RPMI8226 (cell line): ENCODE measurements at regions not wholly inside any gene's neighbourhood (a gene's known extent, or its start where the extent isn't known, plus 50 kb on each side); places are given as distances from the start of the nearest gene placed in this dataset.
"Not testable (repeated sequence)": the region's sequence is repeated elsewhere in the genome, so short reads cannot be mapped to it uniquely, and the experiment has no call there.

ENCODE experiments used
- DNase-seq: peaks from one replicate; pipeline ENCODE4 v3.0.0-alpha.2; 2015

GRCh38 chr11:90722552-90723190 is 499.8 kb upstream of the CHORDC1 start:
- no peak for DNase-seq

- no peak for DNase-seq
Measured at GRCh38 chr11:90717522-90717921, 494.7 kb upstream of the CHORDC1 start.

- DNase-seq, result no peak
Measured at GRCh38 chr11:90705661-90706060, 482.8 kb upstream of the CHORDC1 start.

GRCh38 chr11:90704510-90704909 is 481.7 kb upstream of the CHORDC1 start:
- DNase-seq, result no peak

- DNase-seq, result no peak
Measured at GRCh38 chr11:90701716-90702115, 478.9 kb upstream of the CHORDC1 start.

GRCh38 chr11:90700789-90701439 is 478.1 kb upstream of the CHORDC1 start:
- DNase-seq, result no peak

GRCh38 chr11:90699791-90700400 is 477.0 kb upstream of the CHORDC1 start:
- DNase-seq, result no peak

GRCh38 chr11:90698238-90698637 is 475.4 kb upstream of the CHORDC1 start:
- DNase-seq, result no peak

- DNase-seq, result not testable (repeated sequence)
Measured at GRCh38 chr11:90675496-90675895, 452.6 kb upstream of the CHORDC1 start.

- no peak for DNase-seq
Measured at GRCh38 chr11:90669094-90669493, 446.2 kb upstream of the CHORDC1 start.

GRCh38 chr11:90668502-90668901 is 445.7 kb upstream of the CHORDC1 start:
- DNase-seq, result no peak

- no peak for DNase-seq
Measured at GRCh38 chr11:90661233-90661632, 438.4 kb upstream of the CHORDC1 start.

- DNase-seq, result no peak
Measured at GRCh38 chr11:90656171-90656570, 433.3 kb upstream of the CHORDC1 start.

GRCh38 chr11:90650153-90650552 is 427.3 kb upstream of the CHORDC1 start:
- DNase-seq, result no peak

GRCh38 chr11:90646706-90647105 is 423.9 kb upstream of the CHORDC1 start:
- no peak for DNase-seq

GRCh38 chr11:90646266-90646665 is 423.4 kb upstream of the CHORDC1 start:
- DNase-seq, result no peak

- no peak for DNase-seq
Measured at GRCh38 chr11:90639461-90639993, 416.7 kb upstream of the CHORDC1 start.

GRCh38 chr11:90635886-90636285 is 413.0 kb upstream of the CHORDC1 start:
- no peak for DNase-seq

GRCh38 chr11:90635151-90635550 is 412.3 kb upstream of the CHORDC1 start:
- no peak for DNase-seq

- no peak for DNase-seq
Measured at GRCh38 chr11:90630176-90630575, 407.3 kb upstream of the CHORDC1 start.

- no peak for DNase-seq
Measured at GRCh38 chr11:90629229-90629806, 406.5 kb upstream of the CHORDC1 start.

GRCh38 chr11:90614318-90614717 is 391.5 kb upstream of the CHORDC1 start:
- DNase-seq, result no peak

- not testable (repeated sequence) for DNase-seq
Measured at GRCh38 chr11:90613037-90613436, 390.2 kb upstream of the CHORDC1 start.

GRCh38 chr11:90606721-90607120 is 383.9 kb upstream of the CHORDC1 start:
- no peak for DNase-seq
